Panc1 (cell line): ENCODE measurements at regions not wholly inside any gene's neighbourhood (a gene's known extent, or its start where the extent isn't known, plus 50 kb on each side); places are given as distances from the start of the nearest gene placed in this dataset.

Source experiments
- ATAC-seq: fragments of 200-7000 bp; cut with Tn5 transposase; 2 replicates; pipeline ENCODE4 v1.9.1; 2020; ENCODE audit warnings: mild to moderate bottlenecking, moderate library complexity
- BruUV-seq: library from RNA; stranded (reverse); fragments of 400-500 nt; replicated peaks from 2 replicates; lab custom pipeline; 2021; lab: Mats Ljungman, UMichigan
- CTCF ChIA-PET: fragments of 300-600 bp; sonication (Branson Sonifier 250); formaldehyde crosslinking; loops from one replicate; lab custom pipeline; 2022; ENCODE audit warnings: antibody characterized with exemption; lab: Charles Lee
- POLR2A ChIA-PET: fragments of 300-600 bp; sonication (Branson Sonifier 250); formaldehyde crosslinking; loops from one replicate; lab custom pipeline; 2022; ENCODE audit warnings: antibody characterized with exemption; lab: Charles Lee
- DNase-seq: peaks from one replicate; pipeline ENCODE4 v3.0.0-alpha.2; 2010; ENCODE audit warnings: low read depth, low spot score
- H3K27ac ChIP-seq: 2 replicates; pipeline ENCODE4 v1.5.1; 2011; ENCODE audit warnings: mild to moderate bottlenecking, low read length, inconsistent platforms
- H3K27me3 ChIP-seq: fragments of 200-500 bp; sonication (Bioruptor generic); 2 replicates; pipeline ENCODE4 v1.6.0; 2014; ENCODE audit warnings: low read length, inconsistent platforms; ENCODE audit not compliant: control insufficient read depth, insufficient read depth
- H3K36me3 ChIP-seq: fragments of 200-500 bp; sonication (Bioruptor generic); 2 replicates; pipeline ENCODE4 v1.5.1; 2014; ENCODE audit warnings: inconsistent platforms, mild to moderate bottlenecking, low read length, moderate library complexity; ENCODE audit not compliant: control insufficient read depth, insufficient read depth
- H3K4me1 ChIP-seq: 2 replicates; pipeline ENCODE4 v1.5.1; 2011; ENCODE audit warnings: inconsistent platforms, mild to moderate bottlenecking, low read length, moderate library complexity; ENCODE audit not compliant: control insufficient read depth, insufficient read depth
- H3K4me3 ChIP-seq, 2 experiments: 2 replicates each; pipeline ENCODE4 v1.5.1; 2011 to 2012; ENCODE audit warnings: low read depth in 2 of 2, low read length in 2 of 2, mild to moderate bottlenecking in 2 of 2, inconsistent platforms in 1 of 2, moderate library complexity in 1 of 2
- H3K9me3 ChIP-seq: fragments of 200-500 bp; sonication (Bioruptor generic); 2 replicates; pipeline ENCODE4 v1.5.1; 2014; ENCODE audit warnings: low read depth, mild to moderate bottlenecking, inconsistent platforms, low read length, moderate library complexity; ENCODE audit not compliant: control insufficient read depth, insufficient read depth
- CTCF ChIP-seq: fragments of 450-650 bp; IDR thresholded peaks from 2 replicates; pipeline ENCODE4 v1.5.1; 2017; ENCODE audit warnings: mild to moderate bottlenecking
- POLR2AphosphoS5 ChIP-seq: IDR thresholded peaks from 2 replicates; pipeline ENCODE4 v1.6.1; 2012; ENCODE audit warnings: mild to moderate bottlenecking, low read depth, low read length, moderate library complexity
- SIN3A ChIP-seq: IDR thresholded peaks from 2 replicates; pipeline ENCODE4 v1.6.1; 2012; ENCODE audit warnings: low read depth, mild to moderate bottlenecking, low read length, moderate library complexity, borderline replicate concordance; ENCODE audit not compliant: insufficient read depth
- TCF7L2 ChIP-seq: IDR thresholded peaks from 2 replicates; pipeline ENCODE4 v1.6.1; 2011; ENCODE audit warnings: mild to moderate bottlenecking, low read depth, low read length, inconsistent platforms
- in situ Hi-C: cut with HindIII; loops from 2 replicates; pipeline ENCODE4 v1.10.0; 2016; ENCODE audit warnings: low sequenced_read_pairs, low pct_unique_long_range_greater_than_20kb
- intact Hi-C: fragments of 100-400 bp; cut with micrococcal nuclease; formaldehyde crosslinking; loops from one replicate; pipeline ENCODE4 v1.10.0; 2022; ENCODE audit not compliant: unreplicated experiment
- TF ChIP-seq, protein P1 (sequence below), 2 experiments: IDR thresholded peaks; 2 replicates each; pipeline ENCODE4 v1.6.1; 2011 to 2012; ENCODE audit warnings: low read depth in 2 of 2, control low read depth in 1 of 2, low read length in 1 of 2, mild to moderate bottlenecking in 1 of 2, moderate library complexity in 1 of 2; ENCODE audit not compliant: insufficient read depth in 1 of 2

DNA sequence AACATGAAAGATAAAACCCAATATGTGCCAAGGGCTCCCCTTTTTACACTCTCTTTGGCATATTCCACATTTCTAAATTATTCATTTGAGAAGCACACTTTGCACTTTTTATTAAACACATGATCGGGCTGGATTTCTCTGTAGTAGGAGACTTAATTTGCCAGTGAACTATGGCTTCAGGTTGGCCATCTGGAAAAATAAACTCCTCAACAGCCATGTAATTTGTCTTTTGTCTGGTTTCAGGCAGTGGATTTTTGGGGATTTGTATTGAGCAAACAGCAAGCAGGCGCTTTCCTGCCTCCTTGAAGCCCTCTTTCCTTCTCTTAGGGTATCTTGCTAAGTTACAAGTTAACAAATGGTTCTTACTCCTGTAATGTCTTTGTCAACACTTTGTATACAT is 73.0 kb upstream of the DMRTA1 start:
- H3K4me1 ChIP-seq = no peaks in the 10 kb centered on the region; the same call in 1 of the 2 replicates
- intact Hi-C loops (no loop called here), in situ Hi-C loops (no loop called here)
- no peak overlapping the region for H3K27ac ChIP-seq
- no peaks in the 10 kb centered on the region for H3K27me3 ChIP-seq
- H3K9me3 ChIP-seq = no peaks in the 10 kb centered on the region
- ChIA-PET CTCF (no interaction called here), POLR2A (interaction anchor here (0.6 kb wide), 1 partner anchor 571 kb away, joined by 3 read pairs; the partner anchor contains the start of gene MTAP)
- no peak for DNase-seq
- no peak for TF ChIP-seq TCF7L2
- TF ChIP-seq, protein P1, sequence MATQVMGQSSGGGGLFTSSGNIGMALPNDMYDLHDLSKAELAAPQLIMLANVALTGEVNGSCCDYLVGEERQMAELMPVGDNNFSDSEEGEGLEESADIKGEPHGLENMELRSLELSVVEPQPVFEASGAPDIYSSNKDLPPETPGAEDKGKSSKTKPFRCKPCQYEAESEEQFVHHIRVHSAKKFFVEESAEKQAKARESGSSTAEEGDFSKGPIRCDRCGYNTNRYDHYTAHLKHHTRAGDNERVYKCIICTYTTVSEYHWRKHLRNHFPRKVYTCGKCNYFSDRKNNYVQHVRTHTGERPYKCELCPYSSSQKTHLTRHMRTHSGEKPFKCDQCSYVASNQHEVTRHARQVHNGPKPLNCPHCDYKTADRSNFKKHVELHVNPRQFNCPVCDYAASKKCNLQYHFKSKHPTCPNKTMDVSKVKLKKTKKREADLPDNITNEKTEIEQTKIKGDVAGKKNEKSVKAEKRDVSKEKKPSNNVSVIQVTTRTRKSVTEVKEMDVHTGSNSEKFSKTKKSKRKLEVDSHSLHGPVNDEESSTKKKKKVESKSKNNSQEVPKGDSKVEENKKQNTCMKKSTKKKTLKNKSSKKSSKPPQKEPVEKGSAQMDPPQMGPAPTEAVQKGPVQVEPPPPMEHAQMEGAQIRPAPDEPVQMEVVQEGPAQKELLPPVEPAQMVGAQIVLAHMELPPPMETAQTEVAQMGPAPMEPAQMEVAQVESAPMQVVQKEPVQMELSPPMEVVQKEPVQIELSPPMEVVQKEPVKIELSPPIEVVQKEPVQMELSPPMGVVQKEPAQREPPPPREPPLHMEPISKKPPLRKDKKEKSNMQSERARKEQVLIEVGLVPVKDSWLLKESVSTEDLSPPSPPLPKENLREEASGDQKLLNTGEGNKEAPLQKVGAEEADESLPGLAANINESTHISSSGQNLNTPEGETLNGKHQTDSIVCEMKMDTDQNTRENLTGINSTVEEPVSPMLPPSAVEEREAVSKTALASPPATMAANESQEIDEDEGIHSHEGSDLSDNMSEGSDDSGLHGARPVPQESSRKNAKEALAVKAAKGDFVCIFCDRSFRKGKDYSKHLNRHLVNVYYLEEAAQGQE (IDR thresholded peaks at IDR 0.05; ENCODE audit: insufficient read depth in 1 of 2, low read depth in 2 of 2, low read length in 1 of 2) = no peak
- TF ChIP-seq POLR2AphosphoS5 = no peak
- TF ChIP-seq SIN3A = no peak
- no peak overlapping the region for H3K4me3 ChIP-seq
- H3K36me3 ChIP-seq = no peaks in the 10 kb centered on the region
- BruUV-seq = no TSS peak
- ATAC-seq = no peak

GRCh38 chr9:22374051-22374450 is 72.6 kb upstream of the DMRTA1 start:
- TF ChIP-seq, protein P1 (IDR thresholded peaks at IDR 0.05; ENCODE audit: insufficient read depth in 1 of 2, low read depth in 2 of 2, low read length in 1 of 2) = no peak
- TF ChIP-seq CTCF = no peak
- no peak for TF ChIP-seq SIN3A
- TF ChIP-seq POLR2AphosphoS5 = no peak
- TF ChIP-seq TCF7L2 = no peak
- no peak for ATAC-seq
- DNase-seq = no peak
- Histone ChIP-seq H3K4me3 (no peak overlapping the region), H3K36me3 (no peaks in the 10 kb centered on the region), H3K27ac (no peak overlapping the region), H3K27me3 (no peaks in the 10 kb centered on the region), H3K9me3 (no peaks in the 10 kb centered on the region), H3K4me1 (no peaks in the 10 kb centered on the region; the same call in 1 of the 2 replicates)
- POLR2A ChIA-PET = no interaction called here
- in situ Hi-C loops (no loop called here), intact Hi-C loops (no loop called here)
- CTCF ChIA-PET = no interaction called here
- BruUV-seq = no TSS peak
